ENCODE measurements at regions not wholly inside any gene's neighbourhood (a gene's known extent, or its start where the extent isn't known, plus 50 kb on each side); places are given as distances from the start of the nearest gene placed in this dataset.
A peak's percentile ranks its signal among the peaks of the same experiment; 100 is the strongest.

GRCh38 chr1:168920456-168921094 is 185.9 kb upstream of the ATP1B1 start:
- DNase-seq = no peak

DNA sequence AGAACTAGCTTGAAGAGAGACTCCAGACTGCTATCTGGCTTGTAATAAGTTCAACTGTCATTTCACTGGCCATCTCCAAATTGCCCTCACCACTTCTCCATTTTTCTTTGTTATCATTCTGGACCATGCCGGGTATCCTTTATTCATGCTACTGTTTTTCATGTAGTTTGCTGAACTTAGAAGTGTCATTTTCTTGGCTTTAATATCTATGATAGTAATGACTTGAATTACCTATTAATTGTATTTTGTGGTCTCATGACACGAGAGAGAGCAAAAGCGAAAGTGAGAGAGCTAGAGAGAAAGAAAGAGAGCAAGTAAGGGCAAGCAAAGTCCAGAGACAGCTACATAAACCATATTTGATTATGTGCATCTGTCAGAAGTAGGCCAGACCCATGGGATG is 184.9 kb upstream of the ATP1B1 start:
- DNase-seq = no peak

DNA sequence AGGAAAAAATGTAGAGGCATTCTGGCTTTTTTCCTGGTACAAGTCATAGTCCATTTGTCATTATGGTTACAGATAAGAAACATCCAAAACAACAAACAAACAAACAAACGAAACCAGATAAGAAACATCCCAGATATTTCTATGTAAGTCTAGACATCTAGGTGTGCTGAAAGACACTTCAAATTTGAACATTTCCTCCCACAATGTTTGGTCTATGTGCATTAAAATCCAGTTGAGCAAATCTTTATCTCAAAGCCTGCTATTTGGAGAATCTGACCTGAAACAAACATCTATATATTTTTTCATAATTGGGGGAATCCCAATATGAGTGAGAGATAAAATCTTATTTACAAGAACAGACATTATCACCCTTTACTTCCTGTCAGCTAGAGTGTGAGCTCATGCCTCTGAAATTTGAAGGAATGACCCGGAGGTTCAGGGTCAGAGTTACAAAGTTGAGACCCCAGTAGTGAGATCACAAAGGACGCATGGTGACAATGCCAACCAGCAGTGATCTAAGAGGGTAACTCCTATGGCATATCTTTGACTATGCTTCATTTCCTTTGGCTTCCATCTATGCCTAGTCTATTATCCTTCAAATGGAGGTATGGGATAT is 182.9 kb upstream of the ATP1B1 start:
- DNase-seq = no peak

DNA sequence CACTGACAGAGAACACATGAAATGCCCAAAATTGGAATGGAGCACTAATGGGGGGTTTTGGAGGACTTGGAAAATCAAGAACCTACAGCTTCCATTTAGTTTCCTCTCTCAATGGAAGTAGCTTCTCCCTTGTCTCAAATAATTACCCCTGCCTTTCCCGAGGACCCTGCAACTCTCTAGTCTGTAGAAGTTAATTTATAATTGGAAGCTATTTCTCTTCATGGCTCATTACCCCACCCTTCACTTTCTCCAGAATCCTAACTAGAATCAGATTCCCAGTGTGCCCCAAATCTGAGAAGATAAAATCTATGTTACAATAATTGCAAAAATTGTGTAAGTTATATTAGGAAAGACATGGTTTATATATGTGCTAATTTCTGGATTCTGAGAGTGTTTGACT is 181.5 kb upstream of the ATP1B1 start:
- no peak for DNase-seq

GRCh38 chr1:168926236-168926635 is 180.3 kb upstream of the ATP1B1 start:
- no peak for DNase-seq

DNA sequence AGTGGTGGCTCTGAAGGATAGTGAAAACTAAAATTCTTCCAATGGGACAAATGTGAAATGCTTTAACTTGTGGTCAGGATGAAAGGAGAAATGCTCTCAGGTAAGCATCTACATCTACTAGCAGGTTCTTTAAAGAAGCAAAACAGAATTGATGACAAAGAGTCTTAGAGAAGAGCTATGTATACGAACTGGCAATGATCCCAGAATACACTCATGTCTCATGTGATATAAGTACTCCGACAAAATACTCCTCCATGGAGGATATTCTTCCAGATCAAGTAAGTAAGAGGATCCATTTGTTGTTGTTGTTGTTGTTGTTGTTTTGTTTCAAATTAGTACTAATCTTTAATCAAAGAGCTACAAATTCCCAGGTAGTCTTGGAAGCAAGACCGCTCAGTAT is 174.0 kb upstream of the ATP1B1 start:
- no peak for DNase-seq

DNA sequence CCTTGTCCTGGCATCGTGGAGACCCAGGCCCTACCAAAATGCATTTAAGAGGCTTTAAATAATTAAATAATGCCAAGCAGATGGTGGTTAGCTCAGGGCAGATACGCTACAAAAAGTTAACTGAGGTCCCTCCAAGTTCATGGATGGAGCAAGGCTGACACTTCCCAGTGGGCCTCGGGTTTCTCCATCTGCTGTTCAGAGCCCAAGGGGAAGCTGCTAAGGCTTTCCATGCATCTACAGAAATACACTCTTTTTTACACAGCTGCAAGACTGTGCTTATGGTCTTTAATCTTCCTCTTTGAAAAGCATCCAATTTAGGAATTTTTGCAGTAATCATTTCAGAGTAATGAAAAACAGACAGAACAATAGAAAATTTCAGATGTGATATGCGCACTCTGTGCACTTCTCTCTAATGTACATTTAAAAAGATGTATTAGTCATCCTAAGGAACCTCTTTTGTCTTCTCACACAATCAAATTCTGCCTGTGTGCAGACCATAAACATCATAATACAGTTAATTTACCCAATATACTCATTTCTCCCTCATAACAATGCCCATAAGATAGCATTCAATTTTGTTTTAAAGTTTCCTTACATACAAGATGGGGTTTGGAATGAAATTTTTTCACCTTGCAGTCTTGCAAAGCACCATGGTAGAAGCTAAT is 173.2 kb upstream of the ATP1B1 start:
- no peak for DNase-seq

GRCh38 chr1:168939110-168939946 is 167.2 kb upstream of the ATP1B1 start:
- no peak for DNase-seq

GRCh38 chr1:168939947-168940223 is 166.6 kb upstream of the ATP1B1 start:
- no peak for DNase-seq

GRCh38 chr1:168941640-168942039 is 164.8 kb upstream of the ATP1B1 start:
- DNase-seq = no peak

DNA sequence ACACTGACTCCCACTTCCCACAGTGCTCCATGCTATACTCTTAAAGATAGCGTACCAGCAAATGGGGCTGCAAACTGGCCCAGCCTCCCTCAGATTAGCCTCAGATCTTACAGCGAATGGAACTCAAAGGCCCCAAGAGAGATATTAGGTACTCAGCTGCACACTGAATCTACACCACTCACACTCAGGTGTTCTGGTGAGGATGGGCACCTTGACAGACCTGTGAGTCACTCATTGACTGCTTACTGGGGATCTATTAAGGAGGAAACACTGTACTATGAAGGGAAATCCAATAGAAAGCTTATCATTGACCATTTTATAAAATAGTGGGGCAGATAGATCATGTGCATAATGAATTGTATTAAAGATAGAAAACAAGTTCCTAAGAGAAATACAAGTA is 164.3 kb upstream of the ATP1B1 start:
- no peak for DNase-seq

- no peak for DNase-seq
Measured at GRCh38 chr1:168945870-168946269, 160.6 kb upstream of the ATP1B1 start.

GRCh38 chr1:168947041-168947440 is 159.4 kb upstream of the ATP1B1 start:
- DNase-seq = no peak

- no peak for DNase-seq
Measured at GRCh38 chr1:168949672-168950071, 156.8 kb upstream of the ATP1B1 start.

DNA sequence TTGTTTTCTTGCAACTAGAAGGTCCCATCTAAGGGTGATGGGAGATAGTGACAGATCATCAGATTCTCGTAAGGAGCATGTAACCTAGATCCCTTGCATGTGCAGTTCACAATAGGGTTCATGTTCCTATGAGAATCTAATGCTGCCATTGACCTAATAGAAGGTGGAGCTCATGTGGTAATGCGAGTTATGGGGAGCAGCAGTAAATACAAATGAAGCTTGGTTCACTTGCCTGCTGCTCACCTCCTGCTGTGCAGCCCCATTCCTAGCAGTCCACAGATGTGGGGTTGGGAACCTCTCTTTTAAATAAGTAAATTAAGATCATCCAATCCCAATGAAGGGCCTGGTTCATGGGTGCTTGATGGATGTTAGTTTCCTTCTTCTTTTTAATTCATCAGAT is 148.7 kb upstream of the ATP1B1 start:
- DNase-seq = no peak

GRCh38 chr1:168958562-168959289 is 147.8 kb upstream of the ATP1B1 start:
- no peak for DNase-seq

- DNase-seq = no peak
Measured at GRCh38 chr1:168959382-168959781, 147.1 kb upstream of the ATP1B1 start.

- DNase-seq = no peak
Measured at GRCh38 chr1:168960114-168960513, 146.4 kb upstream of the ATP1B1 start.

DNA sequence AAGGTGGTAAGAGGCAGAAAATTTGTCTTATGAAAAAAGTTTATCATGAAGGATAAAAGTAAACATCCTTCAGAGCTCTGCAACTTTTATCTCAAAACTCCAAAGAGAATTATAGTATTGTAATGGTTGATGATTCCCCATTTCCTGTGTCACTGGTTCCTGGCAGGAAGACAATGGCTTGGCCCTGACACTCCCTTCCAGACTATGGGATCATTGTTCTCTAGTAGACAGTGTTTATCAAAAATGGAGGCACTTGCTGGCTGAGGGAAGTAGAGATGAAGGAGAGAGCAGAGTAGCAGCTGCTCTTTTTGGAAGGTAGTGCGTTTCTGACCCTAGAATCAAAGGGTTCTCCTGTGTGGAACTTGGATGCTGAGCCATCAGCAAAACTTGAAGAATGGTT is 145.9 kb upstream of the ATP1B1 start:
- no peak for DNase-seq

DNA sequence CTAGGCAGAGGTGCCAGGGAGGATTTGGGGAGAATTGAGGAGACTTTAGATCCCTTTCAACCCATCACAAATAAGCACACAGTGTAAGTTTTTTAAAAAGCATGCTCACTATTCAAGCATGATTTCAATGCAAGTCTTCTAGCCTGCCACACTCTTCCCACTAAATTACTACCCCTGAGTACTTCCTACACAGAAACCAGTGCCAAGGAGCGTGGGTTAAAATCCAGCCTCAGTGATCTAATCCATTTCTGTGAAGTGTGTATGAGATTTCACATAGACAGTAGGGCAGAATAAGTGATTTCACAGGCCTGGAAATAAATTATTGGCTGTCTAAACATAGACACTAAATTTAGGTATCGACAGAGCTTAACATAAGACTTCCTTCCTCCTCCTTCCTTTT is 142.9 kb upstream of the ATP1B1 start:
- no peak for DNase-seq

DNA sequence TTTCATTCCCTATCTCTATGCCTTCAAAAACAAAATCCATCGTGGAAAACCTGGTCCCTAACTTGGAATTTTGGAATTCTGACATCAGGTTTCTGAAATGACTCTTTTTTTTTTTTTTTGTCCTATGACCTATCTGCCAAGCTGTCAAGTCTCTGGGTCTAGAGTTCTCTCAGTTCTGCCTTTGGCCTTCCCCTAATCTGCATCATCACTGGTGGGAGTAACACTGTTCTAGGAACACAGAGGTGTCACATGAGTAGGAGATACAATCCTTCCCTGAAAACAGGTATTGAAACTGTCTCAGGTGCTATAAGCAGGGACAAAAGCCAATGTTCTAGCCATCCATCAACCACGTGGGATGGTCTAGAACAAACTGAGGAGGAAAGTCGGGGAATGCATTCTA is 142.0 kb upstream of the ATP1B1 start:
- DNase-seq = no peak

DNA sequence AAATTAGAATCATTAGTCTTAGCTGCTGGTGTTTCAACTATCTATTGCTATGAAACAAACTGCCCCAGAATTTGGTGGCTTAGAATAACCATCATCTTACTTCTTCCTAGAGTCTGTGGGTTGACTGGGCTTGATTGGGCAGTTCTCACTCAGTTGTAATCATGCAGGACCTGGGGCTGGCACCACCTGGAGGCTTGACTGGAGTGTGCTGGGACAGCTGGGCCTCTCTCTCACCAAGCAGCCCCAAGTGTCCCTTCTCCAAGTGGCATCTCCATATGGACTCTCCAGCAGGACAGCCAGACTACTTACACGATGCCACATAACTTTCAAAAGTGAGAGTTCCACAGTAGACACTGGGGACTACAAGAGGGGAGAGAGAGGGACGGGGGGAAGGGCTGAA is 140.3 kb upstream of the ATP1B1 start:
- DNase-seq = peak in 1 of 2 experiments; percentile 9

GRCh38 chr1:168966636-168967035 is 139.9 kb upstream of the ATP1B1 start:
- no peak for DNase-seq
